IMR-90 (cell line): ENCODE measurements at regions not wholly inside any gene's neighbourhood (a gene's known extent, or its start where the extent isn't known, plus 50 kb on each side); places are given as distances from the start of the nearest gene placed in this dataset.

Experiments
- ATAC-seq: fragments of 200-7000 bp; cut with Tn5 transposase; 2 replicates; pipeline ENCODE4 v1.9.1; 2020; ENCODE audit warnings: low read depth, mild to moderate bottlenecking, moderate library complexity
- BruUV-seq: library from RNA; stranded (reverse); fragments of 400-500 nt; replicated peaks from 2 replicates; lab custom pipeline; 2021; lab: Mats Ljungman, UMichigan
- CTCF ChIA-PET: fragments of 300-600 bp; formaldehyde crosslinking; extraction: SDS; loops from one replicate; lab custom pipeline; 2021; ENCODE audit warnings: antibody characterized with exemption; lab: Yijun Ruan, JAX
- POLR2A ChIA-PET: fragments of 300-600 bp; sonication (Branson Sonifier 250); formaldehyde crosslinking; loops from one replicate; lab custom pipeline; 2022; ENCODE audit warnings: antibody characterized with exemption; ENCODE audit not compliant: unreplicated experiment; lab: Charles Lee
- DNase-seq: peaks from one replicate; pipeline ENCODE4 v3.0.0; 2013
- H2AFZ ChIP-seq: replicated peaks from 2 replicates; pipeline ENCODE3; 2013; ENCODE audit warnings: low read length, mild to moderate bottlenecking; ENCODE audit not compliant: poor library complexity
- H2AK5ac ChIP-seq: 2 replicates; pipeline ENCODE4 v1.6.1; 2013; ENCODE audit warnings: low read depth, low read length, inconsistent platforms
- H2AK9ac ChIP-seq: replicated peaks from 2 replicates; pipeline ENCODE3; 2013; ENCODE audit warnings: mild to moderate bottlenecking, low read depth, low read length, moderate library complexity; ENCODE audit not compliant: poor library complexity
- H2BK120ac ChIP-seq: 2 replicates; pipeline ENCODE4 v1.6.1; 2013; ENCODE audit warnings: low read depth, low read length, inconsistent platforms
- H2BK15ac ChIP-seq: 3 replicates; pipeline ENCODE4 v1.6.1; 2013; ENCODE audit warnings: low read depth, low read length, inconsistent platforms
- H2BK20ac ChIP-seq: 2 replicates; pipeline ENCODE4 v1.6.1; 2013; ENCODE audit warnings: low read depth, mild to moderate bottlenecking, inconsistent platforms, low read length, moderate library complexity
- H2BK5ac ChIP-seq: 2 replicates; pipeline ENCODE4 v1.6.1; 2013; ENCODE audit warnings: mild to moderate bottlenecking, low read depth, low read length, inconsistent platforms; ENCODE audit not compliant: poor library complexity, severe bottlenecking
- H3K14ac ChIP-seq: replicated peaks from 2 replicates; pipeline ENCODE4 v1.6.1; 2013; ENCODE audit warnings: low read depth, low read length, inconsistent platforms
- H3K18ac ChIP-seq: 2 replicates; pipeline ENCODE4 v1.6.1; 2013; ENCODE audit warnings: low read depth, low read length, control low read depth
- H3K23ac ChIP-seq: 2 replicates; pipeline ENCODE4 v1.6.1; 2013; ENCODE audit warnings: low read depth, low read length, inconsistent platforms
- H3K27ac ChIP-seq: 2 replicates; pipeline ENCODE4 v1.5.1; 2013; ENCODE audit warnings: mild to moderate bottlenecking, control low read depth, low read length; ENCODE audit not compliant: insufficient read depth
- H3K27me3 ChIP-seq: 2 replicates; pipeline ENCODE4 v1.6.1; 2013; ENCODE audit warnings: low read length; ENCODE audit not compliant: control insufficient read depth, insufficient read depth
- H3K36me3 ChIP-seq: 2 replicates; pipeline ENCODE4 v1.6.1; 2013; ENCODE audit warnings: low read length, mixed read lengths; ENCODE audit not compliant: control insufficient read depth, insufficient read depth
- H3K4ac ChIP-seq: 2 replicates; pipeline ENCODE4 v1.6.1; 2013; ENCODE audit warnings: low read depth, low read length, inconsistent platforms
- H3K4me1 ChIP-seq: 2 replicates; pipeline ENCODE4 v1.6.1; 2013; ENCODE audit warnings: low read length, mixed read lengths; ENCODE audit not compliant: control insufficient read depth, insufficient read depth
- H3K4me2 ChIP-seq: 2 replicates; pipeline ENCODE4 v1.6.1; 2013; ENCODE audit warnings: low read depth, mild to moderate bottlenecking, control low read depth, low read length, moderate library complexity
- H3K4me3 ChIP-seq: 2 replicates; pipeline ENCODE4 v1.5.1; 2013; ENCODE audit warnings: low read depth, mild to moderate bottlenecking, control low read depth, low read length, moderate library complexity; ENCODE audit not compliant: insufficient read depth
- H3K56ac ChIP-seq: 2 replicates; pipeline ENCODE4 v1.6.1; 2013; ENCODE audit warnings: low read length, inconsistent platforms; ENCODE audit not compliant: insufficient read depth; ENCODE audit errors: extremely low read depth
- H3K79me1 ChIP-seq, 2 experiments: 2 replicates each; pipeline ENCODE4 v1.6.1; 2013; ENCODE audit warnings: low read length in 2 of 2, inconsistent platforms in 1 of 2, low read depth in 1 of 2
- H3K9ac ChIP-seq: 2 replicates; pipeline ENCODE4 v1.6.1; 2013; ENCODE audit warnings: low read depth, low read length, control low read depth
- H3K9me1 ChIP-seq: 2 replicates; pipeline ENCODE4 v1.6.1; 2013; ENCODE audit warnings: low read length, inconsistent platforms; ENCODE audit not compliant: insufficient read depth
- H3K9me3 ChIP-seq: 2 replicates; pipeline ENCODE4 v1.6.1; 2013; ENCODE audit warnings: low read length; ENCODE audit not compliant: control insufficient read depth, insufficient read depth
- H4K20me1 ChIP-seq: 2 replicates; pipeline ENCODE4 v1.6.1; 2013; ENCODE audit warnings: low read length, inconsistent platforms; ENCODE audit not compliant: insufficient read depth
- H4K5ac ChIP-seq: 2 replicates; pipeline ENCODE4 v1.6.1; 2013; ENCODE audit warnings: mild to moderate bottlenecking, low read depth, low read length, control low read depth
- H4K8ac ChIP-seq, 2 experiments: 2 replicates each; pipeline ENCODE4 v1.6.1; 2013; ENCODE audit warnings: low read depth in 2 of 2, low read length in 2 of 2, control low read depth in 1 of 2, inconsistent platforms in 1 of 2
- H4K91ac ChIP-seq: 2 replicates; pipeline ENCODE4 v1.6.1; 2013; ENCODE audit warnings: low read depth, low read length, inconsistent platforms; ENCODE audit not compliant: insufficient read depth
- BHLHE40 ChIP-seq: fragments of 150-350 bp; IDR thresholded peaks from 2 replicates; pipeline ENCODE4 v1.6.1; 2016; ENCODE audit warnings: mild to moderate bottlenecking, low read depth, low read length
- CEBPB ChIP-seq: IDR thresholded peaks from 2 replicates; pipeline ENCODE4 v1.6.1; 2012; ENCODE audit warnings: low read depth, low read length, improper control_type of control experiment
- CHD1 ChIP-seq: IDR thresholded peaks from 2 replicates; pipeline ENCODE4 v1.6.1; 2012; ENCODE audit warnings: low read depth, low read length, improper control_type of control experiment
- CTCF ChIP-seq: conservative IDR thresholded peaks from 2 replicates; pipeline ENCODE4 v1.5.1; 2012; ENCODE audit warnings: mild to moderate bottlenecking, low read depth, low read length, improper control_type of control experiment
- FOS ChIP-seq: fragments of 150-350 bp; IDR thresholded peaks from 2 replicates; pipeline ENCODE4 v1.6.1; 2016; ENCODE audit warnings: low read depth, low read length
- MAFK ChIP-seq: IDR thresholded peaks from 2 replicates; pipeline ENCODE4 v1.6.1; 2012; ENCODE audit warnings: low read depth, low read length, improper control_type of control experiment
- MAZ ChIP-seq: IDR thresholded peaks from 2 replicates; pipeline ENCODE4 v1.6.1; 2012; ENCODE audit warnings: low read depth, mild to moderate bottlenecking, low read length, improper control_type of control experiment, moderate library complexity, borderline replicate concordance
- MXI1 ChIP-seq: IDR thresholded peaks from 2 replicates; pipeline ENCODE4 v1.6.1; 2012; ENCODE audit warnings: low read depth, mild to moderate bottlenecking, low read length, moderate library complexity, borderline replicate concordance
- NFE2L2 ChIP-seq: fragments of 150-350 bp; IDR thresholded peaks from 2 replicates; pipeline ENCODE4 v1.6.1; 2016; ENCODE audit warnings: low read depth, mild to moderate bottlenecking, low read length
- POLR2A ChIP-seq: IDR thresholded peaks from 2 replicates; pipeline ENCODE4 v1.6.1; 2012; ENCODE audit warnings: mild to moderate bottlenecking, low read depth, low read length
- RAD21 ChIP-seq: IDR thresholded peaks from 2 replicates; pipeline ENCODE4 v1.6.1; 2012; ENCODE audit warnings: low read length, improper control_type of control experiment
- RCOR1 ChIP-seq: IDR thresholded peaks from 2 replicates; pipeline ENCODE4 v1.6.1; 2012; ENCODE audit warnings: mild to moderate bottlenecking, low read length, improper control_type of control experiment; ENCODE audit not compliant: insufficient replicate concordance
- RFX5 ChIP-seq: IDR thresholded peaks from 2 replicates; pipeline ENCODE4 v1.8.0; 2012; ENCODE audit warnings: low read depth, mild to moderate bottlenecking, low read length, moderate library complexity
- SMC3 ChIP-seq: fragments of 150-350 bp; IDR thresholded peaks from 2 replicates; pipeline ENCODE4 v1.6.1; 2016; ENCODE audit warnings: low read depth, mild to moderate bottlenecking, antibody characterized with exemption, low read length, moderate library complexity
- WGBS, 2 experiments: methylation state at CpG; one replicate each; pipeline versions ENCODE4 v1.1.5 to v1.1.7; 2013; ENCODE audit warnings: missing lambda C conversion rate in 2 of 2; ENCODE audit not compliant: insufficient read length in 1 of 2; ENCODE audit errors: extremely low coverage in 2 of 2; 5-methylcytosine and 5-hydroxymethylcytosine counted together
- dilution Hi-C: fragments of 300-500 bp; cut with HindIII; formaldehyde crosslinking; loops from one replicate; pipeline ENCODE4 v1.14.3; 2018; ENCODE audit warnings: low sequenced_read_pairs; ENCODE audit not compliant: unreplicated experiment
- in situ Hi-C: fragments of 300-500 bp; cut with MboI; formaldehyde crosslinking; loops from 3 replicates; pipeline ENCODE4 v1.14.3; 2019; ENCODE audit warnings: low sequenced_read_pairs, inconsistent platforms, mixed read lengths
- intact Hi-C: fragments of 100-400 bp; cut with micrococcal nuclease; formaldehyde crosslinking; loops from 2 replicates; pipeline ENCODE4 v1.10.0; 2022
- TF ChIP-seq, protein P1 (sequence below): fragments of 150-350 bp; IDR thresholded peaks from 2 replicates; pipeline ENCODE4 v1.6.1; 2016; ENCODE audit warnings: low read depth, mild to moderate bottlenecking, low read length, moderate library complexity, borderline replicate concordance
- TF ChIP-seq, protein P2 (sequence below): fragments of 150-350 bp; IDR thresholded peaks from 2 replicates; pipeline ENCODE4 v1.6.1; 2017; ENCODE audit warnings: mild to moderate bottlenecking, antibody characterized with exemption, low read length, low read depth

GRCh38 chr18:51897884-51898283 lies 442.1 kb upstream of the DCC start:
- no peak overlapping the region for H4K8ac ChIP-seq

More at GRCh38 chr18:51897884-51898283, 442.1 kb upstream of the DCC start:
- Histone ChIP-seq H3K4me1 (no peaks in the 10 kb centered on the region), H3K9me1 (no peaks in the 10 kb centered on the region), H3K27ac (no peak overlapping the region), H3K27me3 (no peaks in the 10 kb centered on the region), H2BK15ac (no peak overlapping the region), H4K91ac (no peak overlapping the region), H3K9ac (no peak overlapping the region), H3K4ac (no peak overlapping the region), H3K9me3 (peaks cover 12% of the 10 kb centered on the region), H3K56ac (no peak overlapping the region), H3K14ac (no peak overlapping the region), H4K5ac (no peak overlapping the region), H3K4me3 (no peak overlapping the region), H2BK20ac (no peak overlapping the region), H3K4me2 (no peak overlapping the region), H4K20me1 (no peaks in the 10 kb centered on the region), H2AK5ac (no peak overlapping the region), H3K18ac (no peak overlapping the region), H2BK120ac (no peak overlapping the region), H3K23ac (no peak overlapping the region), H2AK9ac (no peak overlapping the region), H3K36me3 (no peaks in the 10 kb centered on the region), H2AFZ (no peak overlapping the region), H3K79me1 (no peaks in the 10 kb centered on the region), H2BK5ac (no peak overlapping the region)
- ChIA-PET CTCF (no interaction called here), POLR2A (no interaction called here)
- intact Hi-C loops (no loop called here), in situ Hi-C loops (no loop called here), dilution Hi-C loops (no loop called here)
- ATAC-seq, result no peak
- no TSS peak for BruUV-seq
- WGBS, 2 experiments, result no CpG with 5 or more reads among the region's 6 CpGs
- TF ChIP-seq RAD21 (no peak), CEBPB (no peak), FOS (no peak), CHD1 (no peak), MXI1 (no peak), SMC3 (no peak), MAZ (no peak), POLR2A (no peak), RFX5 (no peak), CTCF (no peak), MAFK (no peak), NFE2L2 (no peak), BHLHE40 (no peak), RCOR1 (no peak)
- TF ChIP-seq, protein P1, sequence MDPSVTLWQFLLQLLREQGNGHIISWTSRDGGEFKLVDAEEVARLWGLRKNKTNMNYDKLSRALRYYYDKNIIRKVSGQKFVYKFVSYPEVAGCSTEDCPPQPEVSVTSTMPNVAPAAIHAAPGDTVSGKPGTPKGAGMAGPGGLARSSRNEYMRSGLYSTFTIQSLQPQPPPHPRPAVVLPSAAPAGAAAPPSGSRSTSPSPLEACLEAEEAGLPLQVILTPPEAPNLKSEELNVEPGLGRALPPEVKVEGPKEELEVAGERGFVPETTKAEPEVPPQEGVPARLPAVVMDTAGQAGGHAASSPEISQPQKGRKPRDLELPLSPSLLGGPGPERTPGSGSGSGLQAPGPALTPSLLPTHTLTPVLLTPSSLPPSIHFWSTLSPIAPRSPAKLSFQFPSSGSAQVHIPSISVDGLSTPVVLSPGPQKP, result no peak
- TF ChIP-seq, protein P2, sequence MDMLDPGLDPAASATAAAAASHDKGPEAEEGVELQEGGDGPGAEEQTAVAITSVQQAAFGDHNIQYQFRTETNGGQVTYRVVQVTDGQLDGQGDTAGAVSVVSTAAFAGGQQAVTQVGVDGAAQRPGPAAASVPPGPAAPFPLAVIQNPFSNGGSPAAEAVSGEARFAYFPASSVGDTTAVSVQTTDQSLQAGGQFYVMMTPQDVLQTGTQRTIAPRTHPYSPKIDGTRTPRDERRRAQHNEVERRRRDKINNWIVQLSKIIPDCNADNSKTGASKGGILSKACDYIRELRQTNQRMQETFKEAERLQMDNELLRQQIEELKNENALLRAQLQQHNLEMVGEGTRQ, result no peak
- DNase-seq, result no peak
